ENCODE measurements at regions not wholly inside any gene's neighbourhood (a gene's known extent, or its start where the extent isn't known, plus 50 kb on each side); places are given as distances from the start of the nearest gene placed in this dataset.

GRCh38 chr3:110749006-110749405 lies 322.6 kb upstream of the NECTIN3 start:
- no peak overlapping the region for H3K4me3 ChIP-seq (ENCODE audit: low read depth, low read length)
- TF ChIP-seq, protein P1, sequence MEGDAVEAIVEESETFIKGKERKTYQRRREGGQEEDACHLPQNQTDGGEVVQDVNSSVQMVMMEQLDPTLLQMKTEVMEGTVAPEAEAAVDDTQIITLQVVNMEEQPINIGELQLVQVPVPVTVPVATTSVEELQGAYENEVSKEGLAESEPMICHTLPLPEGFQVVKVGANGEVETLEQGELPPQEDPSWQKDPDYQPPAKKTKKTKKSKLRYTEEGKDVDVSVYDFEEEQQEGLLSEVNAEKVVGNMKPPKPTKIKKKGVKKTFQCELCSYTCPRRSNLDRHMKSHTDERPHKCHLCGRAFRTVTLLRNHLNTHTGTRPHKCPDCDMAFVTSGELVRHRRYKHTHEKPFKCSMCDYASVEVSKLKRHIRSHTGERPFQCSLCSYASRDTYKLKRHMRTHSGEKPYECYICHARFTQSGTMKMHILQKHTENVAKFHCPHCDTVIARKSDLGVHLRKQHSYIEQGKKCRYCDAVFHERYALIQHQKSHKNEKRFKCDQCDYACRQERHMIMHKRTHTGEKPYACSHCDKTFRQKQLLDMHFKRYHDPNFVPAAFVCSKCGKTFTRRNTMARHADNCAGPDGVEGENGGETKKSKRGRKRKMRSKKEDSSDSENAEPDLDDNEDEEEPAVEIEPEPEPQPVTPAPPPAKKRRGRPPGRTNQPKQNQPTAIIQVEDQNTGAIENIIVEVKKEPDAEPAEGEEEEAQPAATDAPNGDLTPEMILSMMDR (IDR thresholded peaks at IDR 0.05; ENCODE audit: insufficient read depth, low read length, severe bottlenecking), result no peak
- H3K36me3 ChIP-seq (ENCODE audit: control insufficient read depth, insufficient read depth, low read length), result no peaks in the 10 kb centered on the region
- FAIRE-seq (no peak), DNase-seq (ENCODE audit: low read depth) (no peak)
- H3K27me3 ChIP-seq (ENCODE audit: control insufficient read depth, insufficient read depth, low read length), result peaks cover 3% of the 10 kb centered on the region

GRCh38 chr3:110750201-110750600 lies 321.4 kb upstream of the NECTIN3 start:
- TF ChIP-seq, protein P1 (IDR thresholded peaks at IDR 0.05; ENCODE audit: insufficient read depth, low read length, severe bottlenecking), result no peak
- DNase-seq (ENCODE audit: low read depth), result no peak
- FAIRE-seq, result no peak

GRCh38 chr3:110752307-110752706 lies 319.3 kb upstream of the NECTIN3 start:
- H3K4me3 ChIP-seq (ENCODE audit: low read depth, low read length), result no peak overlapping the region
- no peak for DNase-seq (ENCODE audit: low read depth)
- no peak for FAIRE-seq
- TF ChIP-seq, protein P1 (IDR thresholded peaks at IDR 0.05; ENCODE audit: insufficient read depth, low read length, severe bottlenecking), result no peak
- H3K27me3 ChIP-seq (ENCODE audit: control insufficient read depth, insufficient read depth, low read length), result peaks cover 3% of the 10 kb centered on the region
- H3K36me3 ChIP-seq (ENCODE audit: control insufficient read depth, insufficient read depth, low read length), result no peaks in the 10 kb centered on the region

More at GRCh38 chr3:110750201-110750600, 321.4 kb upstream of the NECTIN3 start:
- Histone ChIP-seq H3K27me3 (ENCODE audit: control insufficient read depth, insufficient read depth, low read length) (peaks cover 3% of the 10 kb centered on the region), H3K4me3 (ENCODE audit: low read depth, low read length) (no peak overlapping the region), H3K36me3 (ENCODE audit: control insufficient read depth, insufficient read depth, low read length) (no peaks in the 10 kb centered on the region)

- TF ChIP-seq, protein P1 (IDR thresholded peaks at IDR 0.05; ENCODE audit: insufficient read depth, low read length, severe bottlenecking), result no peak
- H3K4me3 ChIP-seq (ENCODE audit: low read depth, low read length), result no peak overlapping the region
- H3K36me3 ChIP-seq (ENCODE audit: control insufficient read depth, insufficient read depth, low read length), result no peaks in the 10 kb centered on the region
- peaks cover 3% of the 10 kb centered on the region for H3K27me3 ChIP-seq (ENCODE audit: control insufficient read depth, insufficient read depth, low read length)
- DNase-seq (ENCODE audit: low read depth) (no peak), FAIRE-seq (no peak)
These were observed 318.1 kb upstream of the NECTIN3 start for GRCh38 chr3:110753516-110753915.

DNA sequence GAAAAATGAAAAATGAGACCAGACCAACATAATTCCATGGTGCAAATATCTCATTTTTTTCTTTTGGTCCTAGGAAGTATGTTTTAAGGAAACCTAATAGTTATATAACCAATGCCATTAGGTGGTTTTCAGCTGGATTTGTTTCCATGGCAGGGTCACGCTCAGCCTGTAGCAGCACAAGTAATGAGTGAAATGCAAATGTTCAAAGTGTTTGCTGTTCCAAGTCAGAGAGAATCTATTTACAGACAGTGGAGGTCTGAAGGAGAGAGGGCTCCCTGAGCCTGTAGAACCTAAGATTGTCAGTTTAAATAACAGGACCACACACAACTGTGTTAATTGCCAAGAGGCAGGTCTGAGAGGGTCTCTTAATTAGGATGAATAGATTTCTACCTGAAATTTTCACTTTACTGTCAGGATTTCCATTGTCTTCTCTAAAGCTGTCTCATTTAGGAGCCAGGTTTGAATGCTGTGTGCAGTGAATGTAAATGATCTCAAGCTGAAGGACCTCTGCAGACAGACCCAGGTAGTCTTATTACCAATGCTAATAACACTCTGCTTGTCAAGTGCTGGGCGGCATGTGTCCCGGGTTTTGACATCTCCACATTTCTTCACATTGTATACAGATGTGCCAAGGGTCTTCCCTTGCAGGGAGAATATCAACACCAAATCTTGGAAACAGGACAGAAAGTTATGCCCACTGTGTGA lies 317.3 kb upstream of the NECTIN3 start:
- TF ChIP-seq, protein P1 (IDR thresholded peaks at IDR 0.05; ENCODE audit: insufficient read depth, low read length, severe bottlenecking), result no peak

DNA sequence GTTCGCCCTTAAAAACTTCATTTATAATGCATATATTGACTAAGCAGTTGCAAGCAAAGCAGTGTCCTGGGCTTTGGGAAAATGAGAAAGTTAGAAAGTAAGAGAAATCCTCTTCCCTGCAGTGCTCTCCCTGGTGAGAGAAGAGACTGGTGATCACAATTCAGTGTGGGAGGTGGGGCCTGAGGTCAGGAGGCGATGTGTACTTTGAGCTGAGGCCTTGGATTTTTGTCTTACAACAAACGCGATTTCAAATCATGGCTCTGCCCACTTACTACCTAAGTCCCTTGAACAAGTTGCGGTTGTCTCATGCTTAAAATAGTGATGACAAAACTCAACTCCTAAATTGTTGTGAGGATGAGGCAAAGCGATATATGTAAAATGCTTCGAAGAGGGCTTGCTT lies 316.3 kb upstream of the NECTIN3 start:
- Histone ChIP-seq H3K4me3 (ENCODE audit: low read depth, low read length) (no peak overlapping the region), H3K27me3 (ENCODE audit: control insufficient read depth, insufficient read depth, low read length) (peaks cover 3% of the 10 kb centered on the region), H3K36me3 (ENCODE audit: control insufficient read depth, insufficient read depth, low read length) (no peaks in the 10 kb centered on the region)
- no peak for FAIRE-seq
- TF ChIP-seq, protein P1 (IDR thresholded peaks at IDR 0.05; ENCODE audit: insufficient read depth, low read length, severe bottlenecking), result no peak
- no peak for DNase-seq (ENCODE audit: low read depth)

More for the DNA sequence above, 317.3 kb upstream of the NECTIN3 start:
- Histone ChIP-seq H3K4me3 (ENCODE audit: low read depth, low read length) (no peak overlapping the region), H3K36me3 (ENCODE audit: control insufficient read depth, insufficient read depth, low read length) (no peaks in the 10 kb centered on the region), H3K27me3 (ENCODE audit: control insufficient read depth, insufficient read depth, low read length) (peaks cover 3% of the 10 kb centered on the region)
- no peak for FAIRE-seq
- no peak for DNase-seq (ENCODE audit: low read depth)

Measured in bronchial epithelial cell (primary cell).